ENCODE measurements at regions not wholly inside any gene's neighbourhood (a gene's known extent, or its start where the extent isn't known, plus 50 kb on each side); places are given as distances from the start of the nearest gene placed in this dataset.

- Histone ChIP-seq H3K4me3 (replicated peaks in 1 of 3) (no peak overlapping the region), H3K36me3 (no peaks in the 10 kb centered on the region), H3K27ac (no peak overlapping the region), H3K27me3 (no peaks in the 10 kb centered on the region), H3K9me3 (no peaks in the 10 kb centered on the region), H3K4me1 (no peaks in the 10 kb centered on the region)
- intact Hi-C loops (cut with DNase I): no loop called here
- TF ChIP-seq CTCF (IDR thresholded peaks at IDR 0.05) (no peak), POLR2A (IDR thresholded peaks at IDR 0.05) (no peak)
- WGBS, 2 donors: 59 to 67% methylated on average over 1 of the region's 1 CpG
- DNase-seq: no peak
Measured at GRCh38 chr3:106088304-106088703, 219.5 kb upstream of the CBLB start.

- H3K4me3 ChIP-seq (replicated peaks in 1 of 3): no peak overlapping the region
- H3K27me3 ChIP-seq: no peaks in the 10 kb centered on the region
- TF ChIP-seq POLR2A (IDR thresholded peaks at IDR 0.05): no peak
- TF ChIP-seq CTCF (IDR thresholded peaks at IDR 0.05): no peak
- no peaks in the 10 kb centered on the region for H3K4me1 ChIP-seq
- 83 to 87% methylated on average over 3 of the region's 3 CpGs for WGBS, 2 donors
- no peaks in the 10 kb centered on the region for H3K36me3 ChIP-seq
- no peaks in the 10 kb centered on the region for H3K9me3 ChIP-seq
- no peak for DNase-seq
- H3K27ac ChIP-seq: no peak overlapping the region
- intact Hi-C loops (cut with DNase I): no loop called here
Measured at GRCh38 chr3:106088899-106089298, 220.1 kb upstream of the CBLB start.

GRCh38 chr3:106089806-106090205 lies 221.0 kb upstream of the CBLB start:
- Histone ChIP-seq H3K27ac (no peak overlapping the region), H3K4me3 (replicated peaks in 1 of 3) (no peak overlapping the region), H3K9me3 (no peaks in the 10 kb centered on the region), H3K27me3 (no peaks in the 10 kb centered on the region), H3K4me1 (no peaks in the 10 kb centered on the region), H3K36me3 (no peaks in the 10 kb centered on the region)
- DNase-seq: no peak
- intact Hi-C loops (cut with DNase I): no loop called here
- 97 to 100% methylated on average over 1 of the region's 1 CpG for WGBS, 2 donors
- TF ChIP-seq POLR2A (IDR thresholded peaks at IDR 0.05) (no peak), CTCF (IDR thresholded peaks at IDR 0.05) (no peak)

GRCh38 chr3:106092792-106093191 lies 224.0 kb upstream of the CBLB start:
- H3K9me3 ChIP-seq: no peaks in the 10 kb centered on the region
- H3K4me1 ChIP-seq: no peaks in the 10 kb centered on the region
- 94 to 96% methylated on average over 2 of the region's 2 CpGs for WGBS, 2 donors
- H3K27me3 ChIP-seq: no peaks in the 10 kb centered on the region
- no peak overlapping the region for H3K27ac ChIP-seq
- no peak overlapping the region for H3K4me3 ChIP-seq (replicated peaks in 1 of 3)
- no peak for TF ChIP-seq CTCF (IDR thresholded peaks at IDR 0.05)
- TF ChIP-seq POLR2A (IDR thresholded peaks at IDR 0.05): no peak
- DNase-seq: no peak
- no peaks in the 10 kb centered on the region for H3K36me3 ChIP-seq
- intact Hi-C loops (cut with DNase I): no loop called here

- WGBS, 2 donors: 96 to 99% methylated on average over 3 of the region's 3 CpGs
- no peaks in the 10 kb centered on the region for H3K27me3 ChIP-seq
- no peak overlapping the region for H3K4me3 ChIP-seq (replicated peaks in 1 of 3)
- no peak for DNase-seq
- H3K27ac ChIP-seq: no peak overlapping the region
- no peaks in the 10 kb centered on the region for H3K9me3 ChIP-seq
- TF ChIP-seq CTCF (IDR thresholded peaks at IDR 0.05) (no peak), POLR2A (IDR thresholded peaks at IDR 0.05) (no peak)
- intact Hi-C loops (cut with DNase I): no loop called here
- H3K4me1 ChIP-seq: no peaks in the 10 kb centered on the region
- no peaks in the 10 kb centered on the region for H3K36me3 ChIP-seq
Measured at GRCh38 chr3:106093616-106094015, 224.8 kb upstream of the CBLB start.
